ENCODE measurements at regions not wholly inside any gene's neighbourhood (a gene's known extent, or its start where the extent isn't known, plus 50 kb on each side); places are given as distances from the start of the nearest gene placed in this dataset.

DNA sequence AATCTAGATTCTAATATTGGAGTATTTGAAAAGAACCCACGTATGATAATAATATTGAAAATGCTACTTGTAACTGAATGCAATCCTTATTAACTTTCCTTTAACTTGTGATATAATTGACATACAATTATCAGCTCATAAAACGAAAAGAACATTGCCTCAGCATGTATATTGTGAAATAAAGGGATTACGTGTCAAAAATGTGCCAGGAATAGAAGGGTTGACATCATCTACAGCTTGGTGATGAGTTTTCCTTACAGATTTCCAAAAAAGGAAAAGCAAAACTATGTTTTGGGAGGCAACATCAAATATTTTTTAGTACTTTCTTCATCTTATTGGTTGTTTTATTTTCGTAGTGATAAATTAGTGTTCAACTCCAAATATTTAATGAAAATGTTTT lies 266.0 kb upstream of the PTGER4 start:
- H3K27ac Mint-ChIP-seq: no peak overlapping the region
- POLR2A ChIA-PET: no interaction called here
- H3K27me3 Mint-ChIP-seq (ENCODE audit: low read depth): no peaks in the 10 kb centered on the region
- no peak for ATAC-seq
- DNase-seq: no peak
- H3K9me3 Mint-ChIP-seq (ENCODE audit: insufficient read depth): peaks cover 12% of the 10 kb centered on the region
- no peak overlapping the region for H3K4me3 Mint-ChIP-seq
- CTCF ChIA-PET: no interaction called here
- H3K36me3 Mint-ChIP-seq (ENCODE audit: low read depth): peaks cover 20% of the 10 kb centered on the region
- H3K4me1 Mint-ChIP-seq (ENCODE audit: low read depth): peaks cover 32% of the 10 kb centered on the region

DNA sequence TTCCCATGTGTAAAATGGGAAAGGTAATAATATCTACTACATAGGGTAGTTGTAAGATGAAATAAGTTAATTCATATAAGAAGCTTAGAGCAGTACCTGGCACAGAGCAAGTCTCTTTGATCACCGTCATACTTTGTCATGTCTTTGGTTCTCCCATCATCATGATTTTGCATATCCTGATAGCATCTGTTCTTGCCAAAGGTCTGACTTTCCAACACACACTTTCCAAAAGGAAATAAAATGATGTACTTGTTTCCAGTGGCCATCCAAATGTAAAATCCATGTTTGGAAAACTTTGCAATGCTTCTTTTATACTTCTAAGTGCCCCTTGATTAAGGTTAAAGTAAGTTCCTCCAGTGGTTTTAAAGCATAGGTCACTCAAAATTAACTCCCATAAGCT lies 266.9 kb upstream of the PTGER4 start:
- Mint-ChIP-seq H3K4me1 (ENCODE audit: low read depth) (peaks cover 39% of the 10 kb centered on the region), H3K27me3 (ENCODE audit: low read depth) (no peaks in the 10 kb centered on the region), H3K4me3 (no peak overlapping the region), H3K9me3 (ENCODE audit: insufficient read depth) (peaks cover 4% of the 10 kb centered on the region), H3K36me3 (ENCODE audit: low read depth) (peaks cover 20% of the 10 kb centered on the region), H3K27ac (no peak overlapping the region)
- ATAC-seq (no peak), DNase-seq (no peak)
- CTCF ChIA-PET: interaction anchor here (1.1 to 4.9 kb wide), 6 partner anchors 14 to 464 kb away, joined by 3 to 19 read pairs (median 9); no protein-coding TSS in a partner anchor
- POLR2A ChIA-PET: interaction anchor here (1.1 to 1.3 kb wide), 2 partner anchors 15 to 24 kb away, joined by 3 to 4 read pairs; no protein-coding TSS in a partner anchor

DNA sequence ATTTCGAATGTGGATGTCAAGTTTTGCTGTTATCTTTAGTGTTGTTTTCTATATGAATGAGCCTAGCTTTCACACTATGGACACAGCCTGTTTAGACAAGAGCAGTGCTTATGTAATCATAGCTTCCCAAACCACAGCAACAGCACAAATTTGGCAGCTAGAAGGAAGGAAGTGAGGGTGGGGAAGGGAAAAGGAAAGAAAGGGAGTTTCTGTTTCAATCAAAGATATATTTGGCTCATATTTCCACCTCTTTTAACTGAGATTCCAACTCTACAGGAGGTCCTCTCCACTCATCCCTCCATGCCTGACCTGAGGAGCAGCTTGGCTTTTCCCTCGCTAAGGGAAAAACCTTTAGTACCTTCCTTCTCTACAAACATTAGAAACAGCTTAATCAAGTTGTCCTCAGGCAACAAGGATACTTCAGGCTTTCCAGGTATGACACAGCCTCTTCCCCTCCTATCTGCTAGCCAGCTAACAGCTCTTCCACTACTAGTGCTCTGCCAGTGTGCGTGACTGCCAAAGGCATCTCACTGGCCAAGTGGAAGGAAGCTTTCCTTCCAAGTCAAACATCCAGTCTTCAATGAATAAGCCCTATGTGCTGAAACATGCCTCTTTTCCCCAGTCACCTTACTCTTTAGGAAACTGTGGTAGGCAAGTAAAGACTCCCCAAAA lies 268.6 kb upstream of the PTGER4 start:
- POLR2A ChIA-PET: interaction anchor here (0.6 to 2.8 kb wide), 15 partner anchors 10 to 271 kb away, joined by 3 to 18 read pairs (median 6); partner anchors contain the start of gene PTGER4
- no peak for DNase-seq
- peak overlapping the region; percentile 60 for H3K4me3 Mint-ChIP-seq
- CTCF ChIA-PET: interaction anchor here (0.8 to 4.9 kb wide), 15 partner anchors 8 to 462 kb away, joined by 3 to 21 read pairs (median 4); partner anchors contain the start of gene PTGER4
- H3K27me3 Mint-ChIP-seq (ENCODE audit: low read depth): no peaks in the 10 kb centered on the region
- peaks cover 4% of the 10 kb centered on the region for H3K9me3 Mint-ChIP-seq (ENCODE audit: insufficient read depth)
- peaks cover 54% of the 10 kb centered on the region for H3K4me1 Mint-ChIP-seq (ENCODE audit: low read depth)
- ATAC-seq: no peak
- H3K36me3 Mint-ChIP-seq (ENCODE audit: low read depth): peaks cover 23% of the 10 kb centered on the region
- peak overlapping the region; percentile 91 for H3K27ac Mint-ChIP-seq

DNA sequence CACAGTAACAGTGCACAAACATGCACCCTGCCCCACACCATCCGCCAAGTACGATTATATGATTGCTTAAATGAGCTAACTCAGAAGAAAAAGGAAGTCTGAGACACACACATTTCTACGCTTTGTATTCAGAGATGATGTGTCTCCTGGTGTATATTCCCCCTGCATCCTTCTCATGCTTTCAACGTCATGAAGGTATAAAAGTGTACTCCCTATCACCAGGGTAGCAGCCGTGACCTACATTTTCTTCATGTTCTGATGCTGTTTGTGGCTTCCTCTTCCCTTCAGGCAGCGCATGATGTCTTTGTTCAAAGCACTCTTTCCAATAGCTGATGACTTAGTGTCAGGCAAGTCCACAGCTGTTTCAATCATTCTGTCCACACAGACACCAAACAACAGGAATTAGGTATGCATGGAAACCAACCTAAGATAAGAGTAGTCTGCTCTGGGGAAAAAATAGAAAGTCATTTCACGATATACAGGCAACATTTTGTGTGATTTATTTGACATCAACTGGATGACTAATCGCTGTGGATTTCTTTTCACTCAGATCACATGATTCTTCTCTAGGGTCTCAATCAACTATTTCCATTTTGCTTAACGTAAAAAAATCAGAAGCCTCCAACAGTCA lies 269.4 kb upstream of the PTGER4 start:
- CTCF ChIA-PET: interaction anchor here (0.6 to 4.9 kb wide), 14 partner anchors 9 to 461 kb away, joined by 3 to 21 read pairs (median 4); partner anchors contain the start of gene PTGER4
- DNase-seq: peak; percentile 82
- Mint-ChIP-seq H3K36me3 (ENCODE audit: low read depth) (peaks cover 23% of the 10 kb centered on the region), H3K4me1 (ENCODE audit: low read depth) (peaks cover 62% of the 10 kb centered on the region), H3K27ac (peak overlapping the region; percentile 91), H3K4me3 (peak overlapping the region; percentile 60), H3K27me3 (ENCODE audit: low read depth) (no peaks in the 10 kb centered on the region), H3K9me3 (ENCODE audit: insufficient read depth) (peaks cover 4% of the 10 kb centered on the region)
- ATAC-seq: peak; percentile 85
- POLR2A ChIA-PET: interaction anchor here (0.8 to 2.8 kb wide), 16 partner anchors 9 to 272 kb away, joined by 3 to 18 read pairs (median 6); partner anchors contain the start of gene PTGER4

DNA sequence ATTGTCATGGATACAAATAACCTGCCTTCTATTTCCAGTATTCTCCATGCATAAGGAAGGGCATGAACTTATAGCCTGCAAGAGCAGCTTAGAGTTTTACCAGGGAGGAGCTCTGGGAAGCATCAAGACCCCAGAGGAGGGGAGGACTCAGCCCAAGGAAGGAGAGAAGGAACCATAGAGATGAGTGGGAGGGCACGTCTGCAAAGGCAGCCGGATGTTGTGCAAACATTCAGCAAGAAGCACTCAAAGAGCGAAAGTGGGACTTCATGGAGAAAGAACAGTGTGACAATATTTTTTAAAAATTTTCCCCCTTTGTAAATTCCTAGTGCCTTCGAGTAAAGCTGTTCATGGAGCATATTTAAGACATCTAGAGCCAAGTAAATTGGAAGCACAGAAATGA lies 270.1 kb upstream of the PTGER4 start:
- Mint-ChIP-seq H3K4me1 (ENCODE audit: low read depth) (peaks cover 69% of the 10 kb centered on the region), H3K27me3 (ENCODE audit: low read depth) (no peaks in the 10 kb centered on the region), H3K9me3 (ENCODE audit: insufficient read depth) (peaks cover 4% of the 10 kb centered on the region), H3K36me3 (ENCODE audit: low read depth) (peaks cover 25% of the 10 kb centered on the region), H3K4me3 (peak overlapping the region; percentile 60), H3K27ac (peak overlapping the region; percentile 93)
- ChIA-PET CTCF (interaction anchor here (0.8 to 4.9 kb wide), 9 partner anchors 20 to 277 kb away, joined by 3 to 21 read pairs (median 4); partner anchors contain the start of gene PTGER4), POLR2A (interaction anchor here (0.6 to 2.8 kb wide), 10 partner anchors 19 to 304 kb away, joined by 3 to 18 read pairs (median 6); partner anchors contain the start of gene PTGER4)
- ATAC-seq (peak; percentile 18), DNase-seq (peak; percentile 70)

DNA sequence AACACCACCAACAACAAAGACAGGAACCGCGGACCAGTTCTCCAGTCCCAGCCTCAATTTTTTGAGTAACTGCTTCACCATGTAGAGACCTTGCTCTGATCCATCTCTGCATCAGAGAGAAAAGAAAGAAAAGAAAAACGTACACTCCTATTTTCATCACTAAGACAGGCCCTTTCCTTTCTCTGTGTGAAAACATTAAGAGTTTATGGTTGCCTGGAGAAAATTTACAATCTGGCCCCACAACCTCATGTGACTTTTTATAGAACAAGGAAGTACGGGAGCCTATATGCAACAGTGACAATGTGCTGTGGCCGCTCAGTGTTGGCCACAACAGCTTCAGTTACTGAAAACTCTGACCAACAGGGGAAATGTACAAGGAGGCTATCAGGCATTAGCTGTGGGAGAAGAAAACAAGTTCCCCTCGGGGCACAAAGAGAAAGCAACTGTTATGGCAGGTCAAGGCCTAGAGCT lies 272.9 kb upstream of the PTGER4 start:
- Mint-ChIP-seq H3K4me3 (peak overlapping the region; percentile 61), H3K9me3 (ENCODE audit: insufficient read depth) (peaks cover 4% of the 10 kb centered on the region), H3K27ac (peak overlapping the region; percentile 96), H3K27me3 (ENCODE audit: low read depth) (no peaks in the 10 kb centered on the region), H3K36me3 (ENCODE audit: low read depth) (peaks cover 28% of the 10 kb centered on the region), H3K4me1 (ENCODE audit: low read depth) (peaks cover 89% of the 10 kb centered on the region)
- ChIA-PET CTCF (interaction anchor here (0.9 to 5.3 kb wide), 10 partner anchors 9 to 275 kb away, joined by 3 to 29 read pairs (median 6); no protein-coding TSS in a partner anchor), POLR2A (interaction anchor here (1.0 to 2.5 kb wide), 6 partner anchors 30 to 428 kb away, joined by 3 to 28 read pairs (median 6); partner anchors contain the start of genes PTGER4 and RPL37)
- DNase-seq (peak; percentile 51), ATAC-seq (peak; percentile 8)

DNA sequence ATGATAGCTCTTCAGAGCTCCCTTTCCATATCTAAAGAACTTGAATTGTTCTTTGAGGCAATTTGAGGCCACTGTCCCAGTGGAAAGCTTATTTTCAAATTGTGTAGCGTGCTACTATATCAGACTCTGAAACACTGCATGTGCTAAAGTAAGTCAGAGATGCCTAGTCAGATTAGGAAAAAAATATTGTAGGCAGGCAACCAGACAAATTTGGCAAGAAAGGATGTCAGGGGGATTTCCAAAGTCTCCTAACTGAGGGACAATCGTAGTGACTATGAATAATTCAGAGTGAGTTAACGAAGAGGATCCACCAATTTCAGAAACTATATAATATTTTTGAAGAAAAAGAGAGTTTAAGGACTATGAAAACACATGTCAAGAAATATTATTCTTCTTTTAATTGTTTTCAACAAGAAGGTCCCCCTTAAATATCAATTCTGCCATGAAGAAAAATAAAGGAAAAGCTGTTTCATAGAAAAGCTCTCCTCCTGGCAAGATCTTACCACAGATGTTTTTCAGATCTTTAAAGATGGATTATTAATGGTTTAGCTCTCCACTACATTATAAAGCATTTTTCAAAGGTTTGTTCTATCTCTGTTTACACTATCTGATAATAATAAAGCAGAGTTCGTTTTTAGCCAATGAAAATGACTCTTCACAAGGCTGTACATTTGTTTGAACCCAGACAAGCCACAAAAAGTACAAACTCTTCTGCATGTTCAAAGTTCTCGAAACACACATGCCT lies 273.5 kb upstream of the PTGER4 start:
- DNase-seq: no peak
- CTCF ChIA-PET: interaction anchor here (0.7 to 5.3 kb wide), 12 partner anchors 8 to 280 kb away, joined by 3 to 29 read pairs (median 6); no protein-coding TSS in a partner anchor
- peaks cover 22% of the 10 kb centered on the region for H3K36me3 Mint-ChIP-seq (ENCODE audit: low read depth)
- H3K27ac Mint-ChIP-seq: peak overlapping the region; percentile 96
- no peak for ATAC-seq
- H3K27me3 Mint-ChIP-seq (ENCODE audit: low read depth): no peaks in the 10 kb centered on the region
- H3K9me3 Mint-ChIP-seq (ENCODE audit: insufficient read depth): no peaks in the 10 kb centered on the region
- peaks cover 89% of the 10 kb centered on the region for H3K4me1 Mint-ChIP-seq (ENCODE audit: low read depth)
- POLR2A ChIA-PET: interaction anchor here (0.7 to 2.5 kb wide), 10 partner anchors 22 to 428 kb away, joined by 3 to 28 read pairs (median 4); partner anchors contain the start of genes PTGER4 and RPL37
- peak overlapping the region; percentile 61 for H3K4me3 Mint-ChIP-seq

DNA sequence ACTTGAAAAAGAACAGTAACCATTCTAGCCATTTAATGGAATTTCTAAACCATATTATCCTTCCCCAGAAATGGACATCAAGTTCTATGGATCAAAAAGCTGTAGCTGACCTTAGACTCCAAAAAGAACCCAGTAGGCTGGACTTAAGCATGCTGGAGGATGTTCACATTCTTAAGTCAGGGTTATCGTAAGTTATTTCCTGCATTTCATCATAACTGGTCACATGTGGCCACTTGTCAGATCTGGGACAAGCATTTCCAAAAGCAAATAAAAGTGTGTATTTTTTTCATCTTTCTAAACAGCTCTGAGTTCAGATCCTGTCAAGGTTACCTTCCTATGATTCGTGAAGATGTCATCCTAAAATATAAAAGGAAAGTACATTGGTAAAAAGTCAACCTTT lies 274.5 kb upstream of the PTGER4 start:
- ATAC-seq (no peak), DNase-seq (no peak)
- H3K4me3 Mint-ChIP-seq: peak overlapping the region; percentile 16
- H3K27me3 Mint-ChIP-seq (ENCODE audit: low read depth): no peaks in the 10 kb centered on the region
- ChIA-PET POLR2A (interaction anchor here (0.7 to 2.5 kb wide), 9 partner anchors 16 to 429 kb away, joined by 3 to 28 read pairs (median 4); partner anchors contain the start of genes PTGER4 and RPL37), CTCF (interaction anchor here (0.5 to 5.3 kb wide), 12 partner anchors 9 to 281 kb away, joined by 3 to 29 read pairs (median 6); no protein-coding TSS in a partner anchor)
- peaks cover 22% of the 10 kb centered on the region for H3K36me3 Mint-ChIP-seq (ENCODE audit: low read depth)
- H3K9me3 Mint-ChIP-seq (ENCODE audit: insufficient read depth): no peaks in the 10 kb centered on the region
- peaks cover 81% of the 10 kb centered on the region for H3K4me1 Mint-ChIP-seq (ENCODE audit: low read depth)
- peak overlapping the region; percentile 77 for H3K27ac Mint-ChIP-seq

DNA sequence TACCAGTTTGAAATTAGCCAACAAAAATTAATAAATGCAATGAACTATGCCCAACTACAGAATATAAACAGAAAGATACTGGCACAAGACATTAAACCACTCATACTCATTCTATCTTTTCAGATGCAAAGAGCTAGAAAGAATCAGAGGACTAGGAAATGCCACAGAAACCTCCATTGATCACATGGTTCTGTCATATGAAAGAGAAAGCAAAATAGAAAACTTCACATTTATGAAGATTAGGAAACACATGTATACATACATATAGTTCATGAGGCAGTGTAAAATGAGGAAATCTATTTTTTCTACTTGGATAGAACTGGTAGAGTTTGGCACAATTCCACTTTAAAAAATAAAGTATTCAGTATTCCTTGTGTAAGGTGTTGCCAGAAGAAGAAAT lies 275.1 kb upstream of the PTGER4 start:
- ChIA-PET CTCF (interaction anchor here (0.5 to 5.3 kb wide), 5 partner anchors 19 to 282 kb away, joined by 3 to 29 read pairs (median 6); no protein-coding TSS in a partner anchor), POLR2A (interaction anchor here (1.0 to 2.1 kb wide), 2 partner anchors 16 to 82 kb away, joined by 3 to 10 read pairs; no protein-coding TSS in a partner anchor)
- Mint-ChIP-seq H3K27ac (peak overlapping the region; percentile 88), H3K36me3 (ENCODE audit: low read depth) (peaks cover 22% of the 10 kb centered on the region), H3K4me1 (ENCODE audit: low read depth) (peaks cover 77% of the 10 kb centered on the region), H3K27me3 (ENCODE audit: low read depth) (no peaks in the 10 kb centered on the region), H3K4me3 (peak overlapping the region; percentile 57), H3K9me3 (ENCODE audit: insufficient read depth) (no peaks in the 10 kb centered on the region)
- peak; percentile 56 for DNase-seq
- ATAC-seq: peak; percentile 57

DNA sequence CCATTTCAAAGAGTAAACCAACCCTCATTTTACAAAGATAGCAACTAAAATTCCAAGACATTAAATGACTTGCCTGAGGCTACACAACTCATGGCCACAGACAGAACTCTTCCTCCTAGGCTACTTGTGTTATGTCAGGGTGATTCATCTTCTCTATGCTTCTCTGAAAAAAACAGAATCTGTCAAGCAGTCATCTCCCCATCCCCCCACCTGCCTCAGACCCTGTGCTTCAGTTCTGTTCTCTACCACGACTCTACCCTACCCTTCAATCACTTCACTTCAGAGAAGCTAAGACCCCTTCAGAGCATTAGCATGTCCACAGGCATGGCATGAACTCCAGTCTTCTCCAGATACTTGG lies 277.7 kb upstream of the PTGER4 start:
- no peak for ATAC-seq
- Mint-ChIP-seq H3K4me1 (ENCODE audit: low read depth) (peaks cover 61% of the 10 kb centered on the region), H3K27ac (peak overlapping the region; percentile 31), H3K27me3 (ENCODE audit: low read depth) (no peaks in the 10 kb centered on the region), H3K36me3 (ENCODE audit: low read depth) (peaks cover 16% of the 10 kb centered on the region), H3K4me3 (no peak overlapping the region), H3K9me3 (ENCODE audit: insufficient read depth) (peaks cover 5% of the 10 kb centered on the region)
- ChIA-PET CTCF (interaction anchor here (0.9 to 2.0 kb wide), 8 partner anchors 10 to 278 kb away, joined by 3 to 13 read pairs (median 6); no protein-coding TSS in a partner anchor), POLR2A (interaction anchor here (0.8 to 1.5 kb wide), 5 partner anchors 8 to 282 kb away, joined by 3 to 7 read pairs (median 3); no protein-coding TSS in a partner anchor)
- peak; percentile 38 for DNase-seq
